HG03442 (cell line): ENCODE measurements at regions not wholly inside any gene's neighbourhood (a gene's known extent, or its start where the extent isn't known, plus 50 kb on each side); places are given as distances from the start of the nearest gene placed in this dataset.
"Not testable (repeated sequence)": the region's sequence is repeated elsewhere in the genome, so short reads cannot be mapped to it uniquely, and the experiment has no call there.

Experiments
- ATAC-seq: cut with Tn5 transposase; IDR thresholded peaks from one replicate; pipeline ENCODE4 v1.9.1; 2021; ENCODE audit warnings: mild to moderate bottlenecking, moderate library complexity; ENCODE audit not compliant: unreplicated experiment

GRCh38 chr2:167607731-167608130 is 639.7 kb downstream of the STK39 start:
- ATAC-seq: no peak

DNA sequence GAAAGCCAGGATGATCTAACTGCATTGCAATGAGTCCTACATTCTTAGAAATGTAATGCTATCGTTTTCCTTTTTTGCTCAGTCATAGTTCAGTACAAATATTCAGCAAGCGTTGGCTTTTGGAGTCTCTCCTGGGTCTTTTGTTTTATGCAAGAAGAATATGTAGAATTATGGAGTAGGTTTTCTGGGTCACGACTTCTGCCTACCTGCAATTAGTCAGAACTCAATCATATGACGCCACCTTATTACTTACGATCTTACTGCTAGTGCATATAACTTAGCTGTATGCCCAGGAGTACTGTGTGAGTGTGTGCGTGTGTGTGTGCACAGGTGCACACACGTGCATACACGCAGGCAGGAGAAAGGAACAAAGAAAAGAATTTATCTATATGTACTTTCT is 640.2 kb downstream of the STK39 start:
- no peak for ATAC-seq

- ATAC-seq: no peak
These were observed 645.3 kb downstream of the STK39 start for GRCh38 chr2:167602122-167602521.

- ATAC-seq: no peak
These were observed 648.2 kb downstream of the STK39 start for GRCh38 chr2:167599219-167599618.

- ATAC-seq: peak; percentile 86
These were observed 651.4 kb downstream of the STK39 start for GRCh38 chr2:167595839-167596471.

GRCh38 chr2:167595021-167595420 is 652.4 kb downstream of the STK39 start:
- no peak for ATAC-seq

DNA sequence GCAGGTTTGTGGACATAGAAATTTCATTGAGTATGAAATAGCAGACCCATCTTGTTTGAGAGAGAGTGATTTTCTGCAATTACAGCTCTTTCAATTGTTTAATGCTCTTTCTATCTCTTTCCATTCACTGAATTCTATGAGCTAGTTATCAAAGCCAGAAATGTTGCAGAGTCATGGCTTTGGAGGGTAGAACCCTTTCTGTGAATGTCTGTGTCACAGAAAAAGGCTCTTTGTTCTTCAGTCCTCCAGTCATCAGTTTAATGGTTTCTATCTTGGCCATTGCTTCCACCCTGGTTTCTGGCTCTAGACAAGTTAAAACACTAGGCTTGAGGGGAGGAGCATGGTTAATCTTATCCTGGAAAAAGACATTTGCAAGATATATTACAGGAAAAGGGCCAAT is 655.0 kb downstream of the STK39 start:
- no peak for ATAC-seq

- no peak for ATAC-seq
These were observed 664.8 kb downstream of the STK39 start for GRCh38 chr2:167582619-167583018.

DNA sequence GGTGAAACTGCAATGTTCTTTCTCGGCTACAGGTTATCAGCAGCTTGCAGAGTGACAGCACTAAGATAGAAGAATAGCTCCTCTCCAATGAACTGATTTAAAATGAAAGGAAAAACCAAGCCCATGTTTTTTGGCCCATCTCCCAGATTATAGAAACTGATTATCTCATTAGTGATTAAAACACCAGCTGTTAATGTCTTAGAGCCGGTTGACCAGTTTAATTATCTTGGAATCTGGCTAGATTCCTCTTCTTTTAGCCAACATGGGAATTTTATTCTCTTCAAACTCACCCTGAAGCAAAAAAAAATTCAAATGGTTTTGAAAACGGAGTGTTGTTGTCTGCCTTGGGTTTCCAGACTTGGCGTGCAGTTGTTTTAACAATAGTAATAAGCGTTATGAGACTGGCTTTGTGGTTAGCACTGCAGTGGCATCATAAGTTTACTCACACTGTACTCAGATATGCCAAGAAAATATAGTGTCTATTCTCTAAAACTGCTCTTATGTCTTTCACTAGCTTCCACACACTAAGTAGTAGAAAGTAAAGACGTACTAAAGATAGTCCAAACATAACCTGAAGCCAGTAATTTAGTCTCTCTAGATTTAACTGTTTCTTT is 665.3 kb downstream of the STK39 start:
- ATAC-seq: no peak

GRCh38 chr2:167579826-167580225 is 667.6 kb downstream of the STK39 start:
- ATAC-seq: no peak

DNA sequence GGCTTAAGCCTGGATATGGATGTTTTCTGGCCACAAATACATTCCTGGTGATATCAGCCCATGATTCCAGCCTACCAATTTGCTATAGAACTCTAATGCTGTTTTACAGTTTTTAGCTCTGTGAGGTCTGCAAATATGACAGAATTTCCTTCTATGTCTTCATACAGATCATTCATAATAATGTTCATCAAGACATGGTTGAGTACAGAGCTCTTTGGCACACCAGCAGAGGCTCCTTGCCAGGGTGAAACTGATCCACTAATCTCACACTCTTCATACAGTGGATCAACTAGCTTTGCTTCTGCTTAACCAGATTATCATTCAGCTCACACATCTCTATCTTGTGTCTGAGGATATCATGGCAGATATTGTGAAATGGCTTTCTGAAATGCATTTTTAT is 672.1 kb downstream of the STK39 start:
- no peak for ATAC-seq

DNA sequence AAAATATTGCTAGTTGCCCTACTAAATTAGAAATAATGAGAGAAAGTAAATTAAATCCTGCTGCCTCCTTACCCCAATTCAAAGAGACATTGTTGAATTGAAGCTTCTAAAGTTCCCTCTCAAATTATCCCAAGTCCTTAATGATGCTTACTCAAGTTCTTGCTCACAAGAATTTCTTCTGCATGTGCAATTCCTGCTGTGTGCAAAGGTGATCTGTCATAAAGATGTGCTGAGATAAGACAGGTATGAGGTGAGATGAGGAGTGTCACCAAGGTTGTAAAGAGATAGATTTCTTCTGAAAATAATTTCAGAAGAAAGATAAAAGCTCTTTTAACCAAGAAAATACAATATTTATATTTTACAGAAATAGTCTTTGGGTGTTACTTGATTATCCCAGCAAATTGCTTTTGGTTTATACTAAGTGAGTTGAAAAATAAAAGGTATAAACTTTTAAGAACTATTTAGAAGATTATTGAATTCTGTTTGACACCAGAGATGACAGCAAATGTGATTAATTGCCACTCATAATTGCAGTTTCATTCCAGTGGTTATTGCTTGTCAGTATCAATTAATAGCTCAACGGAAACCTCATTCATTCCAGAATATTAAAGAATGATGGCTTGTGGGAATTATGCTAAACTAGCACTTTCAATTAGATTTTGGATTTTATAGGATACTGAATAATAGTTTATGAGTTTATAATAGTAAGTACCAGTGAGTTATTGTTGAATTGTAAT is 674.3 kb downstream of the STK39 start:
- ATAC-seq: no peak

DNA sequence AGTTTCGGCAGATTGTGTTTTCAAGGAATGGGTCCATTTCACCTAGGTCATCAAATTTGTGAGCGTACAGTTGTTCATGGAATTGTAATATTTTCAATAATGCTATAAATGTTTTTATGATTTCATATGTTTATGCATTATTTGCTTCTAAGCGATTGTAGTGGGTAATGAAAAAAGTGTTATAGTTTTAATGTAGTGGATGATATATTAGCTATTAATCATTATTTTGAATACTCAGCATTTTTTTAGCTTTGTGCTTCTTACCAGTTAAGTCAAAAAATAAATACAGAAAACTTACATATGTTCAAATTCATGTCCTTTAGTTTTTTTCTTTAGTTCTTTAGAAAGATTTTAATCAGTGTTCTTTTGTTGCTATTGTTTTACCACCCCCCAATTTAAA is 677.0 kb downstream of the STK39 start:
- no peak for ATAC-seq

GRCh38 chr2:167563885-167564619 is 675.8 kb downstream of the XIRP2 start:
- ATAC-seq: not testable (repeated sequence)

DNA sequence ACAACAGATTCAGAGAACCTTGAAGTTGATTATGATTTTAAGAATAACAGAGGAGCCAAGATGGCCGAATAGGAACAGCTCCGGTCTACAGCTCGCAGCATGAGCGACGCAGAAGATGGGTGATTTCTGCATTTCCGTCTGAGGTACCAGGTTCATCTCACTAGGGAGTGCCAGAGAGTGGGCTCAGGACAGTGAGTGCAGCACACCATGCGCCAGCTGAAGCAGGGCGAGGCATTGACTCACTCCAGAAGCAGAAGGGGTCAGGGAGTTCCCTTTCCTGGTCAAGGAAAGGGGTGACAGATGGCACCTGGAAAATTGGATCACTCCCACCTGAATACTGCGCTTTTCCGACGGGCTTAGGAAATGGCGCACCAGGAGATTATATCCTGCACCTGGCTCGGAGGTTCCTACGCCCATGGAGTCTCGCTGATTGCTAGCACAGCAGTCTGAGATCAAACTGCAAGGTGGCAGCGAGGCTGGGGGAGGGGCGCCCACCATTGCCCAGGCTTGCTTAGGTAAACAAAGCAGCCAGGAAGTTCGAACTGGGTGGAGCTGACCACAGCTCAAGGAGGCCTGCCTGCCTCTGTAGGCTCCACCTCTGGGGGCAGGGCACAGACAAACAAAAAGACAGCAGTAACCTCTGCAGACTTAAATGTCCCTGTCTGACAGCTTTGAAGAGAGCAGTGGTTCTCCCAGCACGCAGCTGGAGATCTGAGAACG is 670.2 kb downstream of the XIRP2 start:
- ATAC-seq: not testable (repeated sequence)

GRCh38 chr2:167555098-167555720 is 666.9 kb downstream of the XIRP2 start:
- no peak for ATAC-seq

DNA sequence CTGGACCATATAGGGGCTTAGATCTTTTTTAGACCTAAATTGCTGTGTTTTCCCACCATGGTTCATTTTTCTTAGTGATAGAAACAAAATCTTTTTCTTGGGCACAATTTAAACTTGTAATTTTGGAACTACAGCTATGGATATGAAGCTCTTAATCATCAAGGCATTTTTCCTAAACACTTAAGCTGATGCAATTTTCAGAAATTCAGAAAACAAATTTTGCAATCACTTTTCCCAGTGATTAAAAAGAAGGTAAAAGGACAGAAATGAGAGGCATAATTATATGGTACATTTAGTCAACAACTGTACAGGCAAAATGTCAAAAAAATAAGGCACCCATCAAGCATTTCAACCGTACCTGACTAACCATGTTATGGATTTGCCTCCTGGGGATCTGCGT is 665.4 kb downstream of the XIRP2 start:
- no peak for ATAC-seq

DNA sequence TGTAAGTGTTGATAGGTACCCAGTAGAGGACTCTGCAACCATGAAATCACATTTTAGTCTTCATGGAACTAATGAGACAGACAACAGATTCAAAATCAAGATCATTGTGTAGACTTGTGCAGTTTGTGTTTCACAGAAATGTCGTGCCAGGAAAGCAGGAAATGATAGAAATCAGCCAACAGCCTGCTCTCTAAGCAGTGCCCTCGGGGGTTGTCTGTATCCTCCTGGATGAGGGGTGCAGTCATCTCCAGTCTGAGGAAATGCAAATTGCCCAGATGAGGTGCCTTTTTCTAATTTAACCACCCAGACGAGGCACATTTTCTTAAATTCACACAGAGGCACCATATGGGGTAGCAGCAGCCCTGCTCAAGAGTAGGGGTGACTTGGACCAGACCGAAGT is 663.1 kb downstream of the XIRP2 start:
- ATAC-seq: no peak

DNA sequence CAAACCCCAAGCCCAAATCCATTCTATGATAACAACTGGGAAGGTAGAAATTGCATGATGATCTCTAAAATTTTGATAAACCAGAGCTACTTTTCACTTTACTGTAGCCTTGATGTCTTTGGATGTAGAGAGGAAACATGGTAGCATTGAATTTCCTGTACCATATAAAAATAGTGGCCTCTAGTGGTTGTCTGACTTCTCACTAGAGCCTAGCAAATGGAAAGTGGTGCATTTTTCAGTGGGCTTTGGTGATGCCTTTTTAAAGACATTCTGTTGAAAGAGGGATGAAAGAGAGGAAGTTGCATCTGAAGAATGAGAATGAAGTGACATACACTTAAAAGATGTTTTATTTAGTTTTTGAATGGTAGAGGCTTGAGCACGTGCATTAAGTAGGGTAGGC is 662.2 kb downstream of the XIRP2 start:
- no peak for ATAC-seq

DNA sequence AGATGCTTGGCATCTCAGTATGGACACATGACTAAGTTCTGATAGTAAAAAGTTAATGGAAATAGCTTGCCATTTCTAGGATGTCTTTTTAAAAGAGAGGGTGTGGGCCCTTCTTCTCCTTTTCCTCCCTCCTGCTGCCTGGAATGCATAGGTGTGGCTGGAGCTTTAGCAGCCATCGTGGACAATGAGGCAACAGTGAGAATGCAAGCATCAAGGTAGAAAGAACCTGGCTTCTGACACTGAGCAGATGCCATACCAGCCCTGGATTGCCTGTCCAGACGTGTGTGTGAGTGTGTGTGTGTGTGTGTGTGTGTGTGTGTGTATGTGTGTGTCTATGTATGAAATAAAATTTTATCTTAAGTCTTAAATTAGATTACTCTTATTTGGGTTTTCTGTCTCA is 660.1 kb downstream of the XIRP2 start:
- no peak for ATAC-seq

DNA sequence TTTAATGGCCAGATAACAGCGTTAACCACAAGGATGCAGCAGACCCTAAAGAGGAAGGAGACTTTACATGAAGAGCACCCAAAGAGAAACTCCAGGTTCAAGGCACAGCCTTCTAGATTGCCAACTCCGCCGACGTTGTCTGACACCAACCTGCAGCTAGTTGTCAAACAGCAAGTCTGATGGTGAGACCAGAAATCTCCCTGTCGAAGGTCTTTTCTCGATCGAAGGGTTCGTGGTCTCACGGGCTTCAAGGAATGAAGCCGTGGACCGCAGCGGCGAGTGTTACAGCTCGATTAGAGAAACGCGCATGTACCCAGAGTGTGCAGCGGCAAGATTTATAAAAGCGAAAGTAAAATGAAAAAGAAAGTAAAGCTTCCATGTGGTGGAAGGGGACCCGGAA is 656.3 kb downstream of the XIRP2 start:
- ATAC-seq: no peak
